Omental fat pad (tissue), 3 donors: ENCODE measurements at regions not wholly inside any gene's neighbourhood (a gene's known extent, or its start where the extent isn't known, plus 50 kb on each side); places are given as distances from the start of the nearest gene placed in this dataset.

ENCODE experiments used
- ATAC-seq: fragments of 150-250 bp; one replicate; pipeline ENCODE4 v1.9.1; 2016; ENCODE audit warnings: mild to moderate bottlenecking, moderate library complexity; ENCODE audit not compliant: low FRiP score
- DNase-seq: peaks from one replicate; pipeline ENCODE4 v3.0.0-alpha.2; 2019; ENCODE audit warnings: low spot score
- TF ChIP-seq, protein P1 (sequence below), 3 donors: fragments of 450-650 bp; IDR thresholded peaks; one replicate each; pipeline ENCODE4 v1.5.1; 2016 to 2017; ENCODE audit warnings: antibody characterized with exemption in 3 of 3, mild to moderate bottlenecking in 3 of 3, moderate library complexity in 2 of 3

DNA sequence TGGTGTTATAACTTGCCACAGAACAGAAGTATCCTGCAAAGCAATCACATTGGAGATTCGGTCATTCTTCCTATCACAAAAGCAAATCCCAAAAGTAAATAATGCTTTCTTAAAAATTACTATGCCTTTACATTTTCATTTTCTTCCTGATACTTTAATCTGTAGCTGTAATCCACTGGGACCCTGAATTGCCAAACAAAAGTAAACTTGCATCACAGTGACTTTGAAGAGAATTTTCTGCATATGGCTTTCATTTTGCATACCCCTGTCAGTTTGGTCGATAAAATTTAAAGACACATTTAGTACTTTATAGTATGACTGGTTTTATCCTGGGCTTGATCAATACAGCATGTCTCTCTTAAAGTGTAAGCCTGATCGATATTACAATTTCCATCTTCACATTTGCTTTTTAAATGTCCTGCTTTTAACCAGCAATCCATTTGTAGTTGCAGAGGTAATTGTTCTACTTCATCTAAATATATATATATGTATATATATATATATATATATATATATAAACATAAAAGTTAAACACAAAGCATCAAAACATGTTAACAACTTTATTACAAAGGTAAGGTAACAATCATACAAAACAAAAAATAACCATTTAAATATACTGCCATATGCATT lies 53.7 kb upstream of the PLEKHA5 start:
- ATAC-seq (no peak), DNase-seq (no peak)
- TF ChIP-seq, protein P1, sequence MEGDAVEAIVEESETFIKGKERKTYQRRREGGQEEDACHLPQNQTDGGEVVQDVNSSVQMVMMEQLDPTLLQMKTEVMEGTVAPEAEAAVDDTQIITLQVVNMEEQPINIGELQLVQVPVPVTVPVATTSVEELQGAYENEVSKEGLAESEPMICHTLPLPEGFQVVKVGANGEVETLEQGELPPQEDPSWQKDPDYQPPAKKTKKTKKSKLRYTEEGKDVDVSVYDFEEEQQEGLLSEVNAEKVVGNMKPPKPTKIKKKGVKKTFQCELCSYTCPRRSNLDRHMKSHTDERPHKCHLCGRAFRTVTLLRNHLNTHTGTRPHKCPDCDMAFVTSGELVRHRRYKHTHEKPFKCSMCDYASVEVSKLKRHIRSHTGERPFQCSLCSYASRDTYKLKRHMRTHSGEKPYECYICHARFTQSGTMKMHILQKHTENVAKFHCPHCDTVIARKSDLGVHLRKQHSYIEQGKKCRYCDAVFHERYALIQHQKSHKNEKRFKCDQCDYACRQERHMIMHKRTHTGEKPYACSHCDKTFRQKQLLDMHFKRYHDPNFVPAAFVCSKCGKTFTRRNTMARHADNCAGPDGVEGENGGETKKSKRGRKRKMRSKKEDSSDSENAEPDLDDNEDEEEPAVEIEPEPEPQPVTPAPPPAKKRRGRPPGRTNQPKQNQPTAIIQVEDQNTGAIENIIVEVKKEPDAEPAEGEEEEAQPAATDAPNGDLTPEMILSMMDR (IDR thresholded peaks at IDR 0.05), result no peak
